Activated T-cell treated with anti-CD3 and anti-CD28 coated beads for 24 hours (primary cell): ENCODE measurements at regions not wholly inside any gene's neighbourhood (a gene's known extent, or its start where the extent isn't known, plus 50 kb on each side); places are given as distances from the start of the nearest gene placed in this dataset.
"Not testable (repeated sequence)": the region's sequence is repeated elsewhere in the genome, so short reads cannot be mapped to it uniquely, and the experiment has no call there.

Source experiments
- DNase-seq: peaks from one replicate; pipeline ENCODE4 v3.0.0-alpha.2; 2020; ENCODE audit warnings: low read depth

DNA sequence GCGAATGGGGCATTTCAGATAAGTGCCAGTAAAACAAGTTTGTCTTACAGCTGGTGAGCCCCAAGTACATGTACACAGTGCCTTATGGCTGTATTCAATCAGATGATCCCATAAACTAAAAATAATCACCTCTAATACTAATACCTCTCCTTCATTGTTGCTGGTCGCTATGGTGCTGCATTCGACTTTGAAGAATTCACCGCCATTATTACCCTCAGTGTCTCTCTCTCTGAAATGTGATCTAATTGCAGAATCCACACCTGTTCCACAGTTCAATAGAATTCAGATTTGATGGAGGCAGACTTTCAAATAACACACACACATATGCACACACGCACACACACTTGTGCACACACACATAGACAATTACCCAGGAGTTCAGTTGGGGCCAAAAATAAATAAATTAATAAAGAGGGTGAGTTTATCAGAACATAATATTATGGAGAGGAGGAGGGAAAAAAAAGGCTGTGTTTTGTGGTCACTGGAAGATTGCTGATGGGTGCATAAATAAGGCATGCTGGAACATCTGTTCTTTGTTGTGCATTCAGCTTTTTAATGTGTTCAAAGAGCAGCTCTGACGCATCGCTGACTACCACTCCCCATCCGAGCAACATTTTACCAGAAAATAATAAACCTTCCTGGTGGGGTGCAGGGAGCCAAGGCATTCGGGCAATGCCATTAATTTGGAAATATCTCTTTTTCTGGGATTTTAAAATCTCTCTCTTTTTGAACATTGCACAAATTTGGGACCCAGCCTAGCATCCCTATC, 235.7 kb downstream of the SATB1 start:
- DNase-seq, result no peak

GRCh38 chr3:18188491-18188890, 236.6 kb downstream of the SATB1 start:
- DNase-seq, result no peak

- DNase-seq, result no peak
Measured at GRCh38 chr3:18185624-18186023, 239.5 kb downstream of the SATB1 start.

DNA sequence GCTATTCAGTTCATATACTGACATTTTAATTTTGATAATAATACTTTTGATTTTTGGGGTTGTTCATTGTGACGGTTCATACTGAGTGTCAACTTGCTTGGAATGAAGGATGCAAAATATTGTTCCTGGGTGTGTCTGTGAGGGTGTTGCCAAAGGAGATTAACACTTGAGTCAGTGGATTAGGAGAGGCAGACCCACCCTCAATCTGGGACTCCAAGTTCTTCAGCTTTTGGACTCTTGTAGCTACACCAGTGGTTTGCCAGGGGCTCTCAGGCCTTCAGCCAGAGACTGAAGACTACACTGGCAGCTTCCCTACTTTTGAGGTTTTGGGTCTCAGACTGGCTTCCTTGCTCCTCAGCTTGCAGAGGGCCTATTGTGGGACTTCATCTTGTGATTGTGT, 242.2 kb downstream of the SATB1 start:
- not testable (repeated sequence) for DNase-seq

DNA sequence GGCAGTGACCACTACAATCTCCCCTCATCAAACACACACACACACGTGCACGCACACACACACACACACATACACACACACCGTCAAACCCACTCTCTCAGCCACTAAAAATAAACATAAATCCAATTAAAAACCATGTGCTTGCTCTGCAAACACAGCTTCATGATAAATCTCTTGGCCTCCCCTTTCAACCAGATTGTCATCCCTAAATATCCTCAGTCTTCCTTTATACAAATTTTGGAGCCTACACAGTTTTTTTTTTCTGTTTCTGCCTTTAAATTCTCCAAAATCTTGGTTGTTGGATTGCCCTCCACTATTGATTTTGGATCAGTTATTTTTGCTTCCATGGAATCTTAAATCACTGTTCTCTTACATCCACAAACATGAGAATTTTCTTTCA, 245.6 kb downstream of the SATB1 start:
- no peak for DNase-seq

GRCh38 chr3:18177271-18177670, 247.9 kb downstream of the SATB1 start:
- DNase-seq, result no peak

DNA sequence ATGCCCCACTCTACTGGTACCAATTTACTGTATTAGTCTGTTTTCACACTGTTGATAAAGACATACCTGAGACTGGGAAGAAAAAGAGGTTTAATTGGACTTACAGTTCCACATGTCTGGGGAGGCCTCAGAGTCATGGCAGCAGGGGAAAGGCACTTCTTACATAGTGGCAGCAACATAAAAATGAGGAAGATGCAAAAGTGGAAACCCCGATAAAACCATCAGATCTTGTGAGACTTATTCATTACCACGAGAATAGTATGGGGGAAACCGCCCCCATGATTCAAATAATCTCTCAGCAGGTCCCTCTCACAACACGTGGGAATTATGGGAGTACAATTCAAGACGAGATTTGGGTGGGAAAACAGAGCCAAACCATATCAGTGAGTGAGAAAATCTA, 251.2 kb downstream of the SATB1 start:
- DNase-seq, result not testable (repeated sequence)

DNA sequence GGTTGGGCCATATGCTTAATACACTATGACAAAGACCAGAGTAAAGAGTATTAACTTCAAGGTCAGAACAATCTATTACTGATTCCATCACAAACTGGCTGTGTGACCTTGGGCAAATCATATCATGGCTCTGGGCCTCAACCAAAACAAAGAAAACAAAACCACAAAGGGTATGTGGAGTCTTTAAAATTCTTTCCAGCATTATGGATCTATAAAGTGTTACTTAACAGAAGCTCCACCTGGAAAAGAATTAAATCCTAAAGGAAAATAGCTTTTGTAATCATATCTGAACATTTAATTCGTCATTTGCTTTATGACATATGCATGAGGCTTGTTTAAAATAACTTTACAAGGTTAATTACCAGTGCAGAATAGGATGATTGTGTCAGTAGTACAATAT, 265.5 kb downstream of the SATB1 start:
- DNase-seq, result no peak

DNA sequence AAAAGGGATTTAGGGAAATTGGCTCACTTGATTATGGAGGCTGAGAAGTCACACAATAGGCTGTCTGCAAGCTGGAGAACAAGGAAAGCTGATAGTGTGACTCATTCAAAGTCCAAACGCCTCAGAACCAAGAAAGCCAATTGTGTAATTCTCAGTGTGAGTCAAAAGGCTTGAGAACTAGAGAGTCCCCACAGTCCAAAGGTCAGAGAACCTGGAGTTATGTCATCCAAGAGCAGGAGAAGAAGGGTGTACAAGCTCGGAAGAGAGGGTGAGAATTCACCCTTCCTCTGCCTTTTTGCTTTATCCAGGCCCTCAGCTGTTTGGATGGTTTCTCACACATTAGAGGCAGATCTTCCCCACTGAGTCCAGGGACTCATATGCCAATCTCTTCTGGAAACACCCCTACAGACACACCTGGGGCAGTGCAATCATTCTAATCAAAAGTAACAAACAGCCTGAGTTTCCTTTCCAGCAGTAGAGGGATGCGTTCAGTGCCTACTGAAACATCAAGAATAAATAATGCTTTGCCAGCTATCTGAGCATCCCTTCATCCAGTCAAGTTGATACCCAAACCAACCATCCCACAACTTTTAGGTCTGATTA, 271.5 kb downstream of the SATB1 start:
- DNase-seq, result no peak

DNA sequence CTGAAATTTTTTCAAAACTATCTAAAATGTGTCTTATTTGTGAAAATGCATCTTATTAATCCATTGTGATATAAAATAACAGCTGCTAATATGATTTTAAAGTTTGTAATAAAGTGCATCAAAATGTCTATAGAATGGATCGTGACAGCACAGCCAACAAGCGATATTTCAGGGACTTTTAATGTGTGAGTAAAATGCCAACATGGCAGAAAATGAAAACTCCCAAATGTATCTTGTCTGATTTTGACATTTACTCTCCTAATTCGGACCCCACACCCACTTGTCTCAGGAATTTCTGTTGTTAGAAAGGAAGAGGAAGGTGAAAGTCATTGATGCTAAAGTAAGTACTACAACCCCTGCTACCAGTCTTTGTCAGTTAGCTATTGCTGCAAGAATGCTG, 273.9 kb downstream of the SATB1 start:
- no peak for DNase-seq

GRCh38 chr3:18149935-18150334, 275.2 kb downstream of the SATB1 start:
- DNase-seq, result no peak

DNA sequence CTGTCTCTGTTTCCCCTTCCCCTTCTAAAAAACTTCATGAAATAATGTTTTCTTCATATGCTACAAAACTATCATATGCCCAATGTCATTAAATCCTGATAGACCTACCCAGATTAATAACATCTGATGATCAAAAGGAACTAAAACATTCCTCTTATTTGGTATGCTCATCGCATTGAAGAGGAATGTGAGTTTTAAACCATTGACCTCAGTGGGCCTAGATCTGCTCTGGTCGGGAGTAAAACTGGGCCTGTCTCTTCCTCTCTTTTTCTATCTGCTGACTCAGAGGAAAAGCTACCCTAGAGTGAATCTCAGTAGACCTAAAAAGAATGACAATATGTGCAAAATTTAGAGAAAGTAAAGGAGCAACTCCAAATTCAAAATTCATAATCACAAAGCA, 275.8 kb downstream of the SATB1 start:
- DNase-seq, result no peak

DNA sequence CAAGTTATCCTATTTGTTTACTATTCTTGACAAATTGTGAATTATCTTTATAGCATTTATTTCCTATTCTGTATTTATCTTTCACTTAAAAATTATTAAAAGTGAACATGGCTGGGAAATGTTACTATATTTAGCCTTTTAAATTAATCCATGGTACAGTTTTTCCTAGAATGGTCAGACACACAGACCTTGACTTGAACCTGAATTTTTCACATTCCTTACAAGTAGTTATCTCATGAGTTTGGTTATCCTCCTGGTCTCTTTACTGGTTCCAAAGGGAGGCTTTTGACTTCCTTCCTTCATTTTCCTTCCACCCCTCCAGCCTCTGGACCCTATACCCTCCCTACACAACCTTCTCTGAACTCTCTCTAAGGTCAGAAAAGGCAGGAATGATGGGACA, 280.6 kb downstream of the SATB1 start:
- DNase-seq, result no peak

GRCh38 chr3:18143258-18143780, 281.8 kb downstream of the SATB1 start:
- no peak for DNase-seq

DNA sequence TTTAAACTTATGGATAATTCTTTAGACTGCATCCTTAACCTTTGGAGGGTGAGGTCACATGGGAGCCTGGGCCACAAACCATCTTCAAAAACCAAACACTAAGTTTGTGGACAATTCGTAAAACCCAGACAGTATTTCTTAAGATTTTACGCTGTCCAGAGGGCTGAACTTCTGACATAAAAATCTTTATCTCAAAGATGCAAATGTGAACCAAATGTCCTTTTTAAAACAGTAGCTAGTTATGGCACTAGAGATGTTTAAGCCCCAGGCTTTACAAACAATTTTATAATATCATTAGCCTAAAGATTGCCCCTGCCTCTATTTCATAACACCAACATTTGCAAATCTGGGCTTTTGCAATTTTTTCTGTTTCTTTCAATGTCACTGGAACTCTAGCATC, 287.2 kb downstream of the SATB1 start:
- DNase-seq, result no peak

DNA sequence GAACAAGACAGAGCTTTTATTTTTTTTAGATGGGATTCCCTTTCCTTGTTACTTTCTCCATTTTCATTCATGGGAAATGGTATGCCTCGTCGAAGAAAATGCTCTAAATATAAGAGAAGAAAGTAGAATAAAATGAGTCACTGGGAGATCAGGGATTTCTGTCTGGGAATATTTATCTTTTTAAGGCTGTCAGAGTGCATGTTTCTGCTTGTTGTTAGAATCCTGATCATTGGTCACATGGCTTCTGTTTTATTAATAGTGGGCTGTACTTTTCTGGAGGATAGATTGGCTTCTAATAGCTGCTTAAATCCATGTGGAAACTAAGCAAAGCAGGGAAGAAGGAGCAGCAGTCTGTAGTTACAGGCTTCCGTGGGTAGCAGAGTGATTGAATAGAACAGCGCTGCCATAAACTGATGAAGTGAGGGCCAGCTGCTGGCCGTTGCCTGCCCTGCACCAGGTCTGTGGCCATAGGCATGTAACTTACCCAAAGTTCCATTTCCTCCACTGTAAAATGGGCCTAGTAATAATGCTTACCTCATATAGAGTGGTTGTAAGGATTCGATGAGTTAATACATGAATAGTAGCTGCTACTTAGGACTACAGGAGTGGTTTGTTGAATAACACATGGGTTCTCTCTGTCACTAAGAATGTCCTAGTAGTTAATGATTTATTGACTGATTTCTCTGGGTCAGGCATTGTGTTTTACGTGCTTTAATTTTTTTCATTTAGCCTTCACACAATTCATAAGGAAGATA, 289.9 kb downstream of the SATB1 start:
- no peak for DNase-seq

DNA sequence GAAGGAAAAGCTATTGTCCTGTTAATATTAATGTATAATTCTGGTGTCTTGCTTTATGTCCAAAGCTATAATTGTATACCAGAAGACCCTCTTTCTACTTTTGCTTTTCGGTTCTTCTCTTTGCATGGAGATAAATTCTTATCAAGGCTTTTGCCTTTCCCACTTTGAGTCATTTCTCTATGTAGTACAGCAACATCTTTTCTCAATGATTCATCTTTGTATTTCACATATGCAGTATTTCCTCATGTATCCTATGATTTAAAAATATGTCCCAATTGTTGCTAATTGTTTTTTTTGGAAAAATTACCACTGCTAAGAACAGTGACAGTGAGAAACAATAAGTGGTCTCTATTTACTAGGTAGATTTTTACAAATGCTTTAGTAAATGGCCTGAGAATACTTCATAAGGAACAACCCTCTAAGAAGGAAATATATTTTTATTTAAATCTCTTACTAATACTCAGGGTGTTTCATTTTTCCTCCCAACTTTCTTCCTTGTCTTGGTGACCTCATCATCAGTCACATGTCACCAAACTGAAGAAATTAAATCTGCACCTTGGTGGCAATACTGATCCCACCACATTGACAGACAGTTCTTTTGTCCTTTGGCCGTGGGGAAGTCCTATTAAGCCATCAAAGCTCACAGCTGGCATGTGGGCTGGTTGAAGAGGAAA, 290.6 kb downstream of the SATB1 start:
- DNase-seq, result no peak

DNA sequence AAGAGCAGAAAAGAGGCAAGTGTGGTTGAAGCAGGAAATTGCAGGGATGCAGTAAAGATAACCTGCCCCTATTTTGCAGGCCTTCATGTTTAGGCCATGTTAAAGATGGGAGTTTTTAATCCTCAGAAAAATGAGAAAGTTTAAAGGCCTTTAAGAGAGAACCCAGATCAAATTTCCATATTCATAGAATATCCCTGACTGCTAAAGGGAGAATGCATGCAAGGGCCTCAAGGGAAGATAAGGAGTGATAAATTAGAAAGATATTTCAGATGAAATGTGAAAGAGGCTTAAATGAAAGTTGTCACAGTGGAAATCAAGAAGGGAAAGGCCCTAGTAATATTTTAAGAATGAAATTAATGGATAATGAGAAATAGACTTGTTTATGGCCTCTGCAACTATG, 292.1 kb downstream of the SATB1 start:
- DNase-seq, result no peak

- DNase-seq, result no peak
Measured at GRCh38 chr3:18127859-18128681, 297.1 kb downstream of the SATB1 start.

DNA sequence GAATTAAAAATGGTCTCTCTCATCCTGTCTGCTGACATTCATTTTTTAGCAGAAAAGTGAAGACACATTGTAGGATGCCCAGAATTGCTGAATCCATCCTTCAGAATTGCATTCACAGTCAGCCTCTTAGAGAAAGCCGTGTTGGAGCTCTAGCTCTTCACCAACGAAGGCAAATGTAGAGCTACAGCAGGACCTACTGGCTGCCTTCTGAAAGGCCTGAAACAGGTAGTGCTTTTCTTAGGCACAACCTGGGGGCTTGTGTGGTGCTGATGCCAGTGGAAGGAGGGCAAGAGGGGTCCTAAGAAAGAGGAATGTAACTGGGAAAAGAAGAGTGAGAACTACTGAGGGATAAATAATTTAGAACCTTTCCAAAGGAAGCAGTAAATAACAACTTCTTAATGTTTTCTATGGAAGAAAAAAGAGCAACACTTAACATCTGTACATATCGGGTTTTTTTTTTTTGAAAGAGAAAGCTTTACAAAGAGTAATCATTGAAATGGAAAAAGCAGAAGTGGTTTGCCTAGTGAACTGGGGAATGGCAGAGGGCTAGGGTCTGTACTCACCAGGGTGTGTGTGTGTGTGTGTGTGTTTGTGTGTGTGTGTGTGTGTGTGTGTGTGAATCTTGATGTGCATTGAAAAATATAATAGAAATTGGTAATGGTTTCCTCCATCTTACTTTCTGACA, 297.8 kb downstream of the SATB1 start:
- DNase-seq, result no peak

GRCh38 chr3:18126772-18127171, 298.4 kb downstream of the SATB1 start:
- no peak for DNase-seq
